ENCODE measurements at regions not wholly inside any gene's neighbourhood (a gene's known extent, or its start where the extent isn't known, plus 50 kb on each side); places are given as distances from the start of the nearest gene placed in this dataset.

GRCh38 chr4:4609622-4610334 is 67.9 kb upstream of the STX18 start:
- no peak for TF ChIP-seq POLR2A (IDR thresholded peaks at IDR 0.05)
- TF ChIP-seq CTCF (IDR thresholded peaks at IDR 0.05) = no peak

Measured in body of pancreas (tissue), 4 donors.